B cell (primary cell): ENCODE measurements at regions not wholly inside any gene's neighbourhood (a gene's known extent, or its start where the extent isn't known, plus 50 kb on each side); places are given as distances from the start of the nearest gene placed in this dataset.

Experiments
- CTCF ChIP-seq: fragments of 200-600 bp; IDR thresholded peaks from one replicate; pipeline ENCODE4 v1.8.0; 2022; ENCODE audit warnings: antibody characterized with exemption, mild to moderate bottlenecking
- EZH2 ChIP-seq: IDR thresholded peaks from 2 replicates; pipeline ENCODE4 v1.6.1; 2012; ENCODE audit warnings: borderline replicate concordance, low read depth, mild to moderate bottlenecking, moderate library complexity, low read length; ENCODE audit not compliant: insufficient read depth, poor library complexity, severe bottlenecking

DNA sequence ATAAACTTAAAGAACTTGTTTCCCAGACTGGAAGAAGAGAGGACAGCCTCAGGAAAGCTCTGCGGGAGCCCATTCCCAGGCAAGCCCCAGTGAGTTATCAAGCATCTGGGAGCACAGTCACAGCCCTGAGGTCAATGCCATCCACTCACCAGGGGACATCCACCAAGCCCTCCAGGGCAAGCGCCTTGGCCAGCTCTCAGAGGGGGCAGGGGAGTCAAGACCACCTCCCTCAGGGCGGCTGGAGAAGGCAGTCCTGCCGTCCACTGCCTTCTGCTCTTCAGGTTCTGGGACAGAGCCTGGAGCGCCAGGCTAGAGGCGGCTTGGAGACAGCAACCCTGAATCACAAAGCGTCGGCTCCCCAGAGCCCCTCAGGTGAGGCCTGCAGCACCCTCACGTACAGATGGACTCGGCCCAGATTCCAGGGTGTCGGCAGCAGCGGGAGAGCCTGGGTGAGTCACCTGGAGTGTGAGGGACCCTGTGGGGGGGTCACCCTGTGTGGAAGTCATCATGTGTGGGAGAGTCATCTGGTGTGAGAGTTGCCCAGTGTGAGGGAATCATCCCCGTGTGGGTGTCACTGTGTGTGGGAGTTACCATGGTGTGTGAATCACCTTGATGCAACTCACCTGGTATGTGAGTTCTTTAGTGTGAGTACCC is 100.9 kb upstream of the TEX51 start:
- TF ChIP-seq CTCF = no peak
- no peak for TF ChIP-seq EZH2
